ENCODE measurements at regions not wholly inside any gene's neighbourhood (a gene's known extent, or its start where the extent isn't known, plus 50 kb on each side); places are given as distances from the start of the nearest gene placed in this dataset.

GRCh38 chr6:105794870-105795269 is 291.3 kb upstream of the PRDM1 start:
- 63% methylated on average over 5 of the region's 5 CpGs for WGBS (ENCODE audit: low lambda C conversion rate)
- Histone ChIP-seq H3K4me2 (no peak overlapping the region), H3K4me1 (ENCODE audit: control insufficient read depth in 1 of 2, insufficient read depth in 2 of 2, low read depth in 1 of 2, low read length in 1 of 2) (no peaks in the 10 kb centered on the region; a peak in 1 of 4 replicates), H3K9me2 (no peaks in the 10 kb centered on the region), H3F3A (replicated peaks; ENCODE audit: insufficient read depth) (no peaks in the 10 kb centered on the region), H3K9me3 (no peaks in the 10 kb centered on the region), H3K9ac (no peak overlapping the region), H3K27ac (ENCODE audit: low read depth in 2 of 2, low read length in 1 of 2) (no peak overlapping the region), H3K36me3 (replicated peaks in 1 of 2; ENCODE audit: control insufficient read depth in 1 of 2, insufficient read depth in 2 of 2, low read length in 1 of 2) (no peaks in the 10 kb centered on the region), H4K20me1 (ENCODE audit: insufficient read depth) (no peaks in the 10 kb centered on the region), H2AFZ (ENCODE audit: low read depth) (0 out of 2 replicates have a peak overlapping the region, but pooled peaks have one; percentile 30), H3K4me3 (ENCODE audit: low read depth in 2 of 2, low read length in 1 of 2) (no peak overlapping the region), H3K79me2 (ENCODE audit: insufficient read depth) (no peaks in the 10 kb centered on the region), H3K27me3 (ENCODE audit: insufficient read depth) (no peaks in the 10 kb centered on the region)
- no peak for TF ChIP-seq MEF2A (IDR thresholded peaks at IDR 0.05; ENCODE audit: borderline replicate concordance, low read depth)
- TF ChIP-seq RFX5 (IDR thresholded peaks at IDR 0.05; ENCODE audit: low read length): no peak
- no peak for TF ChIP-seq FOSL2 (IDR thresholded peaks at IDR 0.05; ENCODE audit: borderline replicate concordance, low read depth)
- TF ChIP-seq SMC3 (IDR thresholded peaks at IDR 0.05; ENCODE audit: low read depth, low read length): no peak
- TF ChIP-seq, protein P1, sequence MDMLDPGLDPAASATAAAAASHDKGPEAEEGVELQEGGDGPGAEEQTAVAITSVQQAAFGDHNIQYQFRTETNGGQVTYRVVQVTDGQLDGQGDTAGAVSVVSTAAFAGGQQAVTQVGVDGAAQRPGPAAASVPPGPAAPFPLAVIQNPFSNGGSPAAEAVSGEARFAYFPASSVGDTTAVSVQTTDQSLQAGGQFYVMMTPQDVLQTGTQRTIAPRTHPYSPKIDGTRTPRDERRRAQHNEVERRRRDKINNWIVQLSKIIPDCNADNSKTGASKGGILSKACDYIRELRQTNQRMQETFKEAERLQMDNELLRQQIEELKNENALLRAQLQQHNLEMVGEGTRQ (IDR thresholded peaks at IDR 0.05; ENCODE audit: borderline replicate concordance, low read depth, low read length): no peak
- TF ChIP-seq TCF12 (IDR thresholded peaks at IDR 0.05): no peak
- DNase-seq: no peak
- POLR2A ChIA-PET: no interaction called here
- CTCF ChIA-PET: no interaction called here

GRCh38 chr6:105794239-105794638 is 291.9 kb upstream of the PRDM1 start:
- Histone ChIP-seq H2AFZ (ENCODE audit: low read depth) (peak overlapping the region; percentile 30; the same call in 1 of the 2 replicates), H3F3A (replicated peaks; ENCODE audit: insufficient read depth) (no peaks in the 10 kb centered on the region), H3K9me3 (no peaks in the 10 kb centered on the region), H3K79me2 (ENCODE audit: insufficient read depth) (no peaks in the 10 kb centered on the region), H3K27ac (ENCODE audit: low read depth in 2 of 2, low read length in 1 of 2) (no peak overlapping the region), H3K4me1 (ENCODE audit: control insufficient read depth in 1 of 2, insufficient read depth in 2 of 2, low read depth in 1 of 2, low read length in 1 of 2) (no peaks in the 10 kb centered on the region; a peak in 1 of 4 replicates), H3K9ac (no peak overlapping the region), H3K27me3 (ENCODE audit: insufficient read depth) (no peaks in the 10 kb centered on the region), H4K20me1 (ENCODE audit: insufficient read depth) (no peaks in the 10 kb centered on the region), H3K9me2 (no peaks in the 10 kb centered on the region), H3K4me3 (ENCODE audit: low read depth in 2 of 2, low read length in 1 of 2) (no peak overlapping the region), H3K36me3 (replicated peaks in 1 of 2; ENCODE audit: control insufficient read depth in 1 of 2, insufficient read depth in 2 of 2, low read length in 1 of 2) (no peaks in the 10 kb centered on the region), H3K4me2 (no peak overlapping the region)
- DNase-seq: no peak
- WGBS (ENCODE audit: low lambda C conversion rate): 39% methylated on average over 5 of the region's 5 CpGs
- POLR2A ChIA-PET: no interaction called here
- CTCF ChIA-PET: no interaction called here
- TF ChIP-seq FOXM1 (IDR thresholded peaks at IDR 0.05; ENCODE audit: low read depth) (no peak), FOSL2 (IDR thresholded peaks at IDR 0.05; ENCODE audit: borderline replicate concordance, low read depth) (no peak), TAF1 (IDR thresholded peaks at IDR 0.05; ENCODE audit: borderline replicate concordance, low read depth, low read length) (no peak), ZBTB33 (IDR thresholded peaks at IDR 0.05; ENCODE audit: borderline replicate concordance, low read depth) (no peak), GATA2 (CRISPR knock-in tag; IDR thresholded peaks at IDR 0.05) (no peak), CHD2 (IDR thresholded peaks at IDR 0.05; ENCODE audit: low read length, partially characterized antibody) (no peak), ELF1 (IDR thresholded peaks at IDR 0.05) (no peak), POLR2AphosphoS5 (IDR thresholded peaks at IDR 0.05; ENCODE audit: low read depth, low read length) (no peak), RCOR1 (IDR thresholded peaks at IDR 0.05; ENCODE audit: low read length) (no peak), NFIC (IDR thresholded peaks at IDR 0.05; ENCODE audit: borderline replicate concordance) (no peak), REST (IDR thresholded peaks at IDR 0.05; ENCODE audit: low read depth, low read length) (no peak), SIN3A (IDR thresholded peaks at IDR 0.05; ENCODE audit: borderline replicate concordance, low read depth, low read length) (no peak)
- TF ChIP-seq, protein P2, sequence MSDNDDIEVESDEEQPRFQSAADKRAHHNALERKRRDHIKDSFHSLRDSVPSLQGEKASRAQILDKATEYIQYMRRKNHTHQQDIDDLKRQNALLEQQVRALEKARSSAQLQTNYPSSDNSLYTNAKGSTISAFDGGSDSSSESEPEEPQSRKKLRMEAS (IDR thresholded peaks at IDR 0.05; ENCODE audit: low read depth): no peak
- TF ChIP-seq, protein P3, sequence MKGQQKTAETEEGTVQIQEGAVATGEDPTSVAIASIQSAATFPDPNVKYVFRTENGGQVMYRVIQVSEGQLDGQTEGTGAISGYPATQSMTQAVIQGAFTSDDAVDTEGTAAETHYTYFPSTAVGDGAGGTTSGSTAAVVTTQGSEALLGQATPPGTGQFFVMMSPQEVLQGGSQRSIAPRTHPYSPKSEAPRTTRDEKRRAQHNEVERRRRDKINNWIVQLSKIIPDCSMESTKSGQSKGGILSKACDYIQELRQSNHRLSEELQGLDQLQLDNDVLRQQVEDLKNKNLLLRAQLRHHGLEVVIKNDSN (IDR thresholded peaks at IDR 0.05; ENCODE audit: borderline replicate concordance, low read depth): no peak
- TF ChIP-seq, protein P4, sequence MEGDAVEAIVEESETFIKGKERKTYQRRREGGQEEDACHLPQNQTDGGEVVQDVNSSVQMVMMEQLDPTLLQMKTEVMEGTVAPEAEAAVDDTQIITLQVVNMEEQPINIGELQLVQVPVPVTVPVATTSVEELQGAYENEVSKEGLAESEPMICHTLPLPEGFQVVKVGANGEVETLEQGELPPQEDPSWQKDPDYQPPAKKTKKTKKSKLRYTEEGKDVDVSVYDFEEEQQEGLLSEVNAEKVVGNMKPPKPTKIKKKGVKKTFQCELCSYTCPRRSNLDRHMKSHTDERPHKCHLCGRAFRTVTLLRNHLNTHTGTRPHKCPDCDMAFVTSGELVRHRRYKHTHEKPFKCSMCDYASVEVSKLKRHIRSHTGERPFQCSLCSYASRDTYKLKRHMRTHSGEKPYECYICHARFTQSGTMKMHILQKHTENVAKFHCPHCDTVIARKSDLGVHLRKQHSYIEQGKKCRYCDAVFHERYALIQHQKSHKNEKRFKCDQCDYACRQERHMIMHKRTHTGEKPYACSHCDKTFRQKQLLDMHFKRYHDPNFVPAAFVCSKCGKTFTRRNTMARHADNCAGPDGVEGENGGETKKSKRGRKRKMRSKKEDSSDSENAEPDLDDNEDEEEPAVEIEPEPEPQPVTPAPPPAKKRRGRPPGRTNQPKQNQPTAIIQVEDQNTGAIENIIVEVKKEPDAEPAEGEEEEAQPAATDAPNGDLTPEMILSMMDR (IDR thresholded peaks at IDR 0.05): no peak
